K562 (cell line): ENCODE measurements at regions not wholly inside any gene's neighbourhood (a gene's known extent, or its start where the extent isn't known, plus 50 kb on each side); places are given as distances from the start of the nearest gene placed in this dataset.

Experiments used
- EHMT2 ChIP-seq: fragments of 450-650 bp; IDR thresholded peaks from 2 replicates; pipeline ENCODE4 v1.6.1; 2018; ENCODE audit warnings: antibody characterized with exemption
- FUS ChIP-seq: fragments of 200-400 bp; formaldehyde crosslinking; optimal IDR thresholded peaks from 2 replicates; pipeline ENCODE3; 2017; ENCODE audit warnings: low read depth, low read length
- HNRNPK ChIP-seq: fragments of 200-400 bp; formaldehyde crosslinking; IDR thresholded peaks from one replicate; pipeline ENCODE4 v1.6.1; 2018; ENCODE audit warnings: mild to moderate bottlenecking, low read depth, low read length; ENCODE audit not compliant: poor library complexity, severe bottlenecking
- KDM2B ChIP-seq: fragments of 250-450 bp; sonication (Bioruptor Pico); IDR thresholded peaks from 2 replicates; pipeline ENCODE4 v1.8.0; 2021; ENCODE audit warnings: mild to moderate bottlenecking, moderate library complexity
- L3MBTL2 ChIP-seq: fragments of 450-650 bp; IDR thresholded peaks from 2 replicates; pipeline ENCODE4 v1.6.1; 2016; ENCODE audit warnings: mild to moderate bottlenecking, moderate library complexity
- NFYB ChIP-seq: IDR thresholded peaks from 2 replicates; pipeline ENCODE4 v1.6.1; 2011; ENCODE audit warnings: mild to moderate bottlenecking, moderate library complexity; ENCODE audit not compliant: insufficient read length; ENCODE audit errors: extremely low read depth
- SMAD4 ChIP-seq: fragments of 250-450 bp; sonication (Bioruptor Pico); conservative IDR thresholded peaks from 2 replicates; pipeline ENCODE4 v1.8.0; 2021; ENCODE audit warnings: inconsistent platforms, mild to moderate bottlenecking, moderate library complexity
- STAT5A ChIP-seq: IDR thresholded peaks from 2 replicates; pipeline ENCODE4 v1.6.1; 2012; ENCODE audit warnings: low read length, inconsistent platforms, borderline replicate concordance
- ZFPM2 ChIP-seq: fragments of 250-450 bp; sonication (Bioruptor Pico); IDR thresholded peaks from 2 replicates; pipeline ENCODE4 v1.5.1; 2022; ENCODE audit warnings: mild to moderate bottlenecking
- ZKSCAN8 ChIP-seq: fragments of 200-800 bp; sonication (Bioruptor generic); IDR thresholded peaks from 2 replicates; pipeline ENCODE4 v1.6.1; 2016; ENCODE audit warnings: missing genetic modification characterization, missing compliant biosample characterization
- ZNF830 ChIP-seq: fragments of 250-450 bp; sonication (Bioruptor Pico); IDR thresholded peaks from 2 replicates; pipeline ENCODE4 v1.5.0; 2021; ENCODE audit warnings: mild to moderate bottlenecking
- TF ChIP-seq, protein P1 (sequence below): IDR thresholded peaks from 2 replicates; pipeline ENCODE4 v1.6.1; 2016; ENCODE audit warnings: missing genetic modification characterization, missing compliant biosample characterization
- TF ChIP-seq, protein P2 (sequence below), 2 experiments: fragments of 200-800 bp in 1 of 2; sonication (Bioruptor generic) in 1 of 2; sonication (generic) in 1 of 2; formaldehyde crosslinking in 1 of 2; IDR thresholded peaks in 1 of 2; conservative IDR thresholded peaks in 1 of 2; 2 replicates each; pipeline versions ENCODE4 v1.5.0 to v1.6.1; 2016 to 2020; ENCODE audit warnings: missing compliant biosample characterization in 1 of 2, missing genetic modification characterization in 1 of 2, missing genetic modification reagents in 1 of 2
- TF ChIP-seq, protein P3 (sequence below): fragments of 150-350 bp; IDR thresholded peaks from 2 replicates; pipeline ENCODE4 v1.6.1; 2014; ENCODE audit warnings: low read depth, mild to moderate bottlenecking, low read length, borderline replicate concordance
- TF ChIP-seq, protein P4 (sequence below): sonication (generic); formaldehyde crosslinking; IDR thresholded peaks from 2 replicates; pipeline ENCODE4 v1.8.0; 2022; ENCODE audit warnings: mild to moderate bottlenecking, missing genetic modification reagents, borderline replicate concordance
- TF ChIP-seq, protein P5 (sequence below): fragments of 450-650 bp; IDR thresholded peaks from 2 replicates; pipeline ENCODE4 v1.6.1; 2016; ENCODE audit warnings: missing biosample characterization, missing genetic modification characterization
- TF ChIP-seq, protein P6 (sequence below): fragments of 250-450 bp; sonication (Bioruptor Pico); IDR thresholded peaks from 2 replicates; pipeline ENCODE4 v1.6.1; 2021; ENCODE audit warnings: mild to moderate bottlenecking

DNA sequence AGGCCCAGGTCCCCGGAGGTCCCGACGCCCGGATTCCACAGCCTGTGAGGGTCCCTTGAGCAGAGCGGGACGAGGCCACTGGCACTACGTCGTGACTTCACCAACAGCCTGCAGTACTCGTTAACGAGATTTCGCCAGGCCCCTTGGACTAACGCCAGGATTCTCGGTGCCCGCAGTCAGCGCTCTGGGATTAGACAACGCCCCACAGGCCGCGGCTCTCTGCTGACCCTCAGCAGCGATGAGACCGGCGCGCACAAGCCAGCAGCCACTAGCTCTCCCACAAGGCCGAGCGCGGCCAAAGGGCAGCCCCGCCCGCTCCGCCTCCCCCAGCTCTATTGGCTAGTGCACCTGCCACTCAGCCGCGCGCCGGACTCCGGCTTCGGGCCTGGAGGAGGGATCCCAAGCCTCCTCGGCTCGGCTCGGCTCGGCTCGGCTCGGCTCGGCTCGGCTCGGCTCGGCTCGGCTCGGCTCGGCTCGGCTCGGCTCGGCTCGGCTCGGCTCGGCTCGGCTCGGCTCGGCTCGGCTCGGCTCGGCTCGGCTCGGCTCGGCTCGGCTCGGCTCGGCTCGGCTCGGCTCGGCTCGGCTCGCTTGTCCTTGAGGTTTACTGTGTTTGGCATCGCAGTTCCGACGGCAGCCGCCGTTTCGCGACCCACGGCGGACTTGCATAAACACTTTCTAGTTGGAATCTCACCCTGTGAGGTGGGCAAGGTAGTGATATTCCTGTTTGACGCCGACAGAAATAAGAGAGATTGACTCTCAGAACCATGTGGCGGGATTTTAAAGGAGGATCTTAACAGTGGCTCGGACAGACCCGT lies 231.7 kb upstream of the SERP2 start (continued):
- TF ChIP-seq, protein P1, sequence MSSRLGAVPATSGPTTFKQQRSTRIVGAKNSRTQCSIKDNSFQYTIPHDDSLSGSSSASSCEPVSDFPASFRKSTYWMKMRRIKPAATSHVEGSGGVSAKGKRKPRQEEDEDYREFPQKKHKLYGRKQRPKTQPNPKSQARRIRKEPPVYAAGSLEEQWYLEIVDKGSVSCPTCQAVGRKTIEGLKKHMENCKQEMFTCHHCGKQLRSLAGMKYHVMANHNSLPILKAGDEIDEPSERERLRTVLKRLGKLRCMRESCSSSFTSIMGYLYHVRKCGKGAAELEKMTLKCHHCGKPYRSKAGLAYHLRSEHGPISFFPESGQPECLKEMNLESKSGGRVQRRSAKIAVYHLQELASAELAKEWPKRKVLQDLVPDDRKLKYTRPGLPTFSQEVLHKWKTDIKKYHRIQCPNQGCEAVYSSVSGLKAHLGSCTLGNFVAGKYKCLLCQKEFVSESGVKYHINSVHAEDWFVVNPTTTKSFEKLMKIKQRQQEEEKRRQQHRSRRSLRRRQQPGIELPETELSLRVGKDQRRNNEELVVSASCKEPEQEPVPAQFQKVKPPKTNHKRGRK (tag): no peak
- TF ChIP-seq ZKSCAN8 (CRISPR knock-in tag) (no peak), KDM2B (CRISPR knock-in tag) (no peak), FUS (no peak), L3MBTL2 (peak; percentile 83; the same call in 1 of the 2 replicates), ZNF830 (CRISPR knock-in tag) (no peak), STAT5A (no peak), EHMT2 (no peak), SMAD4 (no peak), HNRNPK (no peak), NFYB (peak; percentile 56), ZFPM2 (CRISPR knock-in tag) (no peak)
- TF ChIP-seq, protein P2, sequence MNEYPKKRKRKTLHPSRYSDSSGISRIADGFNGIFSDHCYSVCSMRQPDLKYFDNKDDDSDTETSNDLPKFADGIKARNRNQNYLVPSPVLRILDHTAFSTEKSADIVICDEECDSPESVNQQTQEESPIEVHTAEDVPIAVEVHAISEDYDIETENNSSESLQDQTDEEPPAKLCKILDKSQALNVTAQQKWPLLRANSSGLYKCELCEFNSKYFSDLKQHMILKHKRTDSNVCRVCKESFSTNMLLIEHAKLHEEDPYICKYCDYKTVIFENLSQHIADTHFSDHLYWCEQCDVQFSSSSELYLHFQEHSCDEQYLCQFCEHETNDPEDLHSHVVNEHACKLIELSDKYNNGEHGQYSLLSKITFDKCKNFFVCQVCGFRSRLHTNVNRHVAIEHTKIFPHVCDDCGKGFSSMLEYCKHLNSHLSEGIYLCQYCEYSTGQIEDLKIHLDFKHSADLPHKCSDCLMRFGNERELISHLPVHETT (CRISPR knock-in tag; conservative IDR thresholded peaks at IDR 0.05 in 1 of 2, IDR thresholded peaks at IDR 0.05 in 1 of 2): peak in 1 of 2 experiments; percentile 66; a peak in 1 of 4 replicates
- TF ChIP-seq, protein P3, sequence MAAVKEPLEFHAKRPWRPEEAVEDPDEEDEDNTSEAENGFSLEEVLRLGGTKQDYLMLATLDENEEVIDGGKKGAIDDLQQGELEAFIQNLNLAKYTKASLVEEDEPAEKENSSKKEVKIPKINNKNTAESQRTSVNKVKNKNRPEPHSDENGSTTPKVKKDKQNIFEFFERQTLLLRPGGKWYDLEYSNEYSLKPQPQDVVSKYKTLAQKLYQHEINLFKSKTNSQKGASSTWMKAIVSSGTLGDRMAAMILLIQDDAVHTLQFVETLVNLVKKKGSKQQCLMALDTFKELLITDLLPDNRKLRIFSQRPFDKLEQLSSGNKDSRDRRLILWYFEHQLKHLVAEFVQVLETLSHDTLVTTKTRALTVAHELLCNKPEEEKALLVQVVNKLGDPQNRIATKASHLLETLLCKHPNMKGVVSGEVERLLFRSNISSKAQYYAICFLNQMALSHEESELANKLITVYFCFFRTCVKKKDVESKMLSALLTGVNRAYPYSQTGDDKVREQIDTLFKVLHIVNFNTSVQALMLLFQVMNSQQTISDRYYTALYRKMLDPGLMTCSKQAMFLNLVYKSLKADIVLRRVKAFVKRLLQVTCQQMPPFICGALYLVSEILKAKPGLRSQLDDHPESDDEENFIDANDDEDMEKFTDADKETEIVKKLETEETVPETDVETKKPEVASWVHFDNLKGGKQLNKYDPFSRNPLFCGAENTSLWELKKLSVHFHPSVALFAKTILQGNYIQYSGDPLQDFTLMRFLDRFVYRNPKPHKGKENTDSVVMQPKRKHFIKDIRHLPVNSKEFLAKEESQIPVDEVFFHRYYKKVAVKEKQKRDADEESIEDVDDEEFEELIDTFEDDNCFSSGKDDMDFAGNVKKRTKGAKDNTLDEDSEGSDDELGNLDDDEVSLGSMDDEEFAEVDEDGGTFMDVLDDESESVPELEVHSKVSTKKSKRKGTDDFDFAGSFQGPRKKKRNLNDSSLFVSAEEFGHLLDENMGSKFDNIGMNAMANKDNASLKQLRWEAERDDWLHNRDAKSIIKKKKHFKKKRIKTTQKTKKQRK: no peak
- TF ChIP-seq, protein P4, sequence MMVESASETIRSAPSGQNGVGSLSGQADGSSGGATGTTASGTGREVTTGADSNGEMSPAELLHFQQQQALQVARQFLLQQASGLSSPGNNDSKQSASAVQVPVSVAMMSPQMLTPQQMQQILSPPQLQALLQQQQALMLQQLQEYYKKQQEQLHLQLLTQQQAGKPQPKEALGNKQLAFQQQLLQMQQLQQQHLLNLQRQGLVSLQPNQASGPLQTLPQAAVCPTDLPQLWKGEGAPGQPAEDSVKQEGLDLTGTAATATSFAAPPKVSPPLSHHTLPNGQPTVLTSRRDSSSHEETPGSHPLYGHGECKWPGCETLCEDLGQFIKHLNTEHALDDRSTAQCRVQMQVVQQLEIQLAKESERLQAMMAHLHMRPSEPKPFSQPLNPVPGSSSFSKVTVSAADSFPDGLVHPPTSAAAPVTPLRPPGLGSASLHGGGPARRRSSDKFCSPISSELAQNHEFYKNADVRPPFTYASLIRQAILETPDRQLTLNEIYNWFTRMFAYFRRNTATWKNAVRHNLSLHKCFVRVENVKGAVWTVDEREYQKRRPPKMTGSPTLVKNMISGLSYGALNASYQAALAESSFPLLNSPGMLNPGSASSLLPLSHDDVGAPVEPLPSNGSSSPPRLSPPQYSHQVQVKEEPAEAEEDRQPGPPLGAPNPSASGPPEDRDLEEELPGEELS (CRISPR knock-in tag): no peak
- TF ChIP-seq, protein P5, sequence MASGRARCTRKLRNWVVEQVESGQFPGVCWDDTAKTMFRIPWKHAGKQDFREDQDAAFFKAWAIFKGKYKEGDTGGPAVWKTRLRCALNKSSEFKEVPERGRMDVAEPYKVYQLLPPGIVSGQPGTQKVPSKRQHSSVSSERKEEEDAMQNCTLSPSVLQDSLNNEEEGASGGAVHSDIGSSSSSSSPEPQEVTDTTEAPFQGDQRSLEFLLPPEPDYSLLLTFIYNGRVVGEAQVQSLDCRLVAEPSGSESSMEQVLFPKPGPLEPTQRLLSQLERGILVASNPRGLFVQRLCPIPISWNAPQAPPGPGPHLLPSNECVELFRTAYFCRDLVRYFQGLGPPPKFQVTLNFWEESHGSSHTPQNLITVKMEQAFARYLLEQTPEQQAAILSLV (tag): no peak
- TF ChIP-seq, protein P6, sequence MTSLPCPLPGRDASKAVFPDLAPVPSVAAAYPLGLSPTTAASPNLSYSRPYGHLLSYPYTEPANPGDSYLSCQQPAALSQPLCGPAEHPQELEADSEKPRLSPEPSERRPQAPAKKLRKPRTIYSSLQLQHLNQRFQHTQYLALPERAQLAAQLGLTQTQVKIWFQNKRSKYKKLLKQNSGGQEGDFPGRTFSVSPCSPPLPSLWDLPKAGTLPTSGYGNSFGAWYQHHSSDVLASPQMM (CRISPR knock-in tag): no peak
